ENCODE measurements at regions not wholly inside any gene's neighbourhood (a gene's known extent, or its start where the extent isn't known, plus 50 kb on each side); places are given as distances from the start of the nearest gene placed in this dataset.
"Not testable (repeated sequence)": the region's sequence is repeated elsewhere in the genome, so short reads cannot be mapped to it uniquely, and the experiment has no call there.

- H3K27me3 ChIP-seq (ENCODE audit: insufficient read depth, poor library complexity, severe bottlenecking); H3K4me3 ChIP-seq (replicated peaks; ENCODE audit: insufficient read depth, low read length); H3K27ac ChIP-seq (replicated peaks): not testable (repeated sequence)
Observed at GRCh38 chr2:87486413-87486812, 261.5 kb upstream of the PLGLB2 start.

GRCh38 chr2:87488021-87488420 lies 259.9 kb upstream of the PLGLB2 start:
- not testable (repeated sequence) for H3K27ac ChIP-seq (replicated peaks); H3K27me3 ChIP-seq (ENCODE audit: insufficient read depth, poor library complexity, severe bottlenecking); H3K4me3 ChIP-seq (replicated peaks; ENCODE audit: insufficient read depth, low read length); DNase-seq (ENCODE audit: low read depth in 1 of 2, low spot score in 1 of 2)

More at GRCh38 chr2:87486413-87486812, 261.5 kb upstream of the PLGLB2 start:
- DNase-seq (ENCODE audit: low read depth in 1 of 2, low spot score in 1 of 2): not testable (repeated sequence)

- not testable (repeated sequence) for H3K27me3 ChIP-seq (ENCODE audit: insufficient read depth, poor library complexity, severe bottlenecking); DNase-seq (ENCODE audit: low read depth in 1 of 2, low spot score in 1 of 2); H3K27ac ChIP-seq (replicated peaks); H3K4me3 ChIP-seq (replicated peaks; ENCODE audit: insufficient read depth, low read length)
Observed at GRCh38 chr2:87488991-87489390, 258.9 kb upstream of the PLGLB2 start.

- H3K4me3 ChIP-seq (replicated peaks; ENCODE audit: insufficient read depth, low read length); DNase-seq (ENCODE audit: low read depth in 1 of 2, low spot score in 1 of 2); H3K27me3 ChIP-seq (ENCODE audit: insufficient read depth, poor library complexity, severe bottlenecking): not testable (repeated sequence)
- H3K27ac ChIP-seq (replicated peaks): peak overlapping the region; percentile 66
Observed at GRCh38 chr2:87494846-87495245, 253.0 kb upstream of the PLGLB2 start.

DNA sequence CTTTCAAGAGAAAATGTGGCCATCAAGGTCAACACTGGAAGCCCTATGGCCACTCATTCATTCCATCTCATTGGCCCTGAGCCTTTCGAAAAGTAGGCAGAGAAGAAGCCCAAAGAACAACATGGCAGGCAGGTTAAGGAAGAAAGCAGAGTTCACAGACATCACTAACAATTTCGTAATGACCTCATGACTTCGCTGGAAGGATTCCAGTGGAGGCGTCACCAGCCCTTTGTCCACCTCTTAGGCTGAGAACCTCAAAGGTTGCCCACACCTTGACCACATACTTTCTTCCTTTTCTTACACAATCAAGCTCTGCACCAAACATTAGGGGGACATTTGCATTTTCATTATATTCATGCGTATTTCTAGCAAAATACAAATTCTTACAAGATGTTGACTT lies 252.4 kb upstream of the PLGLB2 start:
- H3K4me3 ChIP-seq (replicated peaks; ENCODE audit: insufficient read depth, low read length); DNase-seq (ENCODE audit: low read depth in 1 of 2, low spot score in 1 of 2); H3K27me3 ChIP-seq (ENCODE audit: insufficient read depth, poor library complexity, severe bottlenecking): not testable (repeated sequence)
- H3K27ac ChIP-seq (replicated peaks): peak overlapping the region; percentile 66

GRCh38 chr2:87496036-87497006 lies 251.6 kb upstream of the PLGLB2 start:
- H3K27me3 ChIP-seq (ENCODE audit: insufficient read depth, poor library complexity, severe bottlenecking); H3K4me3 ChIP-seq (replicated peaks; ENCODE audit: insufficient read depth, low read length): not testable (repeated sequence)
- H3K27ac ChIP-seq (replicated peaks): peak overlapping the region; percentile 66; the same call in 1 of the 2 replicates
- peak; percentile 59 to 65 for DNase-seq (ENCODE audit: low read depth in 1 of 2, low spot score in 1 of 2)

- H3K27me3 ChIP-seq (ENCODE audit: insufficient read depth, poor library complexity, severe bottlenecking); DNase-seq (ENCODE audit: low read depth in 1 of 2, low spot score in 1 of 2); H3K4me3 ChIP-seq (replicated peaks; ENCODE audit: insufficient read depth, low read length); H3K27ac ChIP-seq (replicated peaks): not testable (repeated sequence)
Observed at GRCh38 chr2:87497135-87497534, 250.8 kb upstream of the PLGLB2 start.

GRCh38 chr2:87497700-87498099 lies 250.2 kb upstream of the PLGLB2 start:
- DNase-seq (ENCODE audit: low read depth in 1 of 2, low spot score in 1 of 2); H3K27ac ChIP-seq (replicated peaks); H3K4me3 ChIP-seq (replicated peaks; ENCODE audit: insufficient read depth, low read length); H3K27me3 ChIP-seq (ENCODE audit: insufficient read depth, poor library complexity, severe bottlenecking): not testable (repeated sequence)

- not testable (repeated sequence) for H3K4me3 ChIP-seq (replicated peaks; ENCODE audit: insufficient read depth, low read length); H3K27me3 ChIP-seq (ENCODE audit: insufficient read depth, poor library complexity, severe bottlenecking); DNase-seq (ENCODE audit: low read depth in 1 of 2, low spot score in 1 of 2); H3K27ac ChIP-seq (replicated peaks)
Observed at GRCh38 chr2:87498169-87498853, 249.6 kb upstream of the PLGLB2 start.

DNA sequence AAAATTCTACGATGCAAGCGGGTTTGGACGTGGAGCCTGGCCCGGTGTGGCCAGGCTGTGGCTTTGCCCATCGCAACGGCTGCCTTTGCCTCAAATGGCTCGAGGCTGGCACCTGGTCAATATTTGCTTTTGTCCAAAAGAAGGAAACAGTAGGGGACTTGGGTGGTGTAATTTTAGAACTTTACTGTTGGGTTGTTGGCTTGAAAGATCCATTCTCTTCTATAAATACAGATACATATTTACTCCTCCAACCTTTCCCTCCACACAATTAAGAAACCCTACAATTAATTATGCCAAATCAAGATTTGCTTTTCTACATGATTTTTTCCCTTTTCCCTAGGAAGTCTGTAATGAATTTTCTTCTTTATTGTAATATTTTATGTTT lies 249.0 kb upstream of the PLGLB2 start:
- H3K27ac ChIP-seq (replicated peaks); H3K27me3 ChIP-seq (ENCODE audit: insufficient read depth, poor library complexity, severe bottlenecking); DNase-seq (ENCODE audit: low read depth in 1 of 2, low spot score in 1 of 2); H3K4me3 ChIP-seq (replicated peaks; ENCODE audit: insufficient read depth, low read length): not testable (repeated sequence)

DNA sequence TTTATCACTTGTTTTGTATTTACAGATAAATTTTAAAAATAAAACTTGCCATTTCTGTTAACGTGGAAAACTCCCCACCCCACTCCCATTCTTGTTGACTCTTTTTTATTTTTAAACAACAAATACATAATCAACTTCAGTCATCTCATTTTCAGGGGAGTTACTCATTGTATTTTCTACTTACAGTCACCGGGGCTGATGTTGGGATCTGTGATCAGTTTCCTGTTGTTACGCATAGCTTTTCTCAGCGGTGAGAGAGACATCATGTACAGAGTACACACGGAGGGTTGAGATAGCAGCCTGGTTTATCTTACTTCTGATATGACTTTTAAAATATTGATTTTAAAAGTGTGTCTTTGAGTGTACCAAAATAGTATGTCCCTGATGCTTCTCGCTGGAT lies 248.0 kb upstream of the PLGLB2 start:
- DNase-seq (ENCODE audit: low read depth in 1 of 2, low spot score in 1 of 2); H3K27ac ChIP-seq (replicated peaks); H3K27me3 ChIP-seq (ENCODE audit: insufficient read depth, poor library complexity, severe bottlenecking); H3K4me3 ChIP-seq (replicated peaks; ENCODE audit: insufficient read depth, low read length): not testable (repeated sequence)

GRCh38 chr2:87500421-87500820 lies 247.5 kb upstream of the PLGLB2 start:
- not testable (repeated sequence) for H3K27ac ChIP-seq (replicated peaks); DNase-seq (ENCODE audit: low read depth in 1 of 2, low spot score in 1 of 2); H3K27me3 ChIP-seq (ENCODE audit: insufficient read depth, poor library complexity, severe bottlenecking); H3K4me3 ChIP-seq (replicated peaks; ENCODE audit: insufficient read depth, low read length)

DNA sequence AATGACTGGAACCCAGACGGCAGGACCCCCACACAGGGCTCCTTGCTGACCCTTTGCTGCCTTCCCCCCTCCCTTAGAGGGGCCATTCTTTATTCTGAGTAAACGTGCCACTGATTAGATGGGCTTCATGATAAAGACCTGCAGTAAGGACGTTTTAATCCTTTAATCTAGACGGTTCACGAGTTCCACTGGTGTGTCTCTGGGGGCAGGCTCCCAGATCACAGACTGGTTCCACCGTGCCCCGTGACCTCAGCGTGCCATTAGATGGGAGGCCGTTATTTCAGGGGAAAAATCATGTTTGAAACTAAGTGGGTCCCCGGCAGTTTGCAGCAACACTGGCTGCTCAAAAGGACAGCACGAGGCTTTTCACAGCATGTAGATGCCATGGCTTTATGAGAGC lies 246.9 kb upstream of the PLGLB2 start:
- not testable (repeated sequence) for H3K4me3 ChIP-seq (replicated peaks; ENCODE audit: insufficient read depth, low read length); H3K27ac ChIP-seq (replicated peaks); DNase-seq (ENCODE audit: low read depth in 1 of 2, low spot score in 1 of 2); H3K27me3 ChIP-seq (ENCODE audit: insufficient read depth, poor library complexity, severe bottlenecking)

GRCh38 chr2:87502948-87503347 lies 244.9 kb upstream of the PLGLB2 start:
- not testable (repeated sequence) for H3K27ac ChIP-seq (replicated peaks); H3K4me3 ChIP-seq (replicated peaks; ENCODE audit: insufficient read depth, low read length); DNase-seq (ENCODE audit: low read depth in 1 of 2, low spot score in 1 of 2); H3K27me3 ChIP-seq (ENCODE audit: insufficient read depth, poor library complexity, severe bottlenecking)

GRCh38 chr2:87505239-87505638 lies 242.6 kb upstream of the PLGLB2 start:
- not testable (repeated sequence) for H3K27me3 ChIP-seq (ENCODE audit: insufficient read depth, poor library complexity, severe bottlenecking); H3K27ac ChIP-seq (replicated peaks); H3K4me3 ChIP-seq (replicated peaks; ENCODE audit: insufficient read depth, low read length); DNase-seq (ENCODE audit: low read depth in 1 of 2, low spot score in 1 of 2)
